NCI-H1694 treated with DMSO at 0.1 percent for 48 hours (cell line): ENCODE measurements at regions not wholly inside any gene's neighbourhood (a gene's known extent, or its start where the extent isn't known, plus 50 kb on each side); places are given as distances from the start of the nearest gene placed in this dataset.

Experiments used
- DNase-seq: peaks from one replicate; lab custom pipeline; 2025; lab: John Stamatoyannopoulos, UW

GRCh38 chr10:52703898-52704297, 68.7 kb downstream of the MBL2 start:
- no peak for DNase-seq

DNA sequence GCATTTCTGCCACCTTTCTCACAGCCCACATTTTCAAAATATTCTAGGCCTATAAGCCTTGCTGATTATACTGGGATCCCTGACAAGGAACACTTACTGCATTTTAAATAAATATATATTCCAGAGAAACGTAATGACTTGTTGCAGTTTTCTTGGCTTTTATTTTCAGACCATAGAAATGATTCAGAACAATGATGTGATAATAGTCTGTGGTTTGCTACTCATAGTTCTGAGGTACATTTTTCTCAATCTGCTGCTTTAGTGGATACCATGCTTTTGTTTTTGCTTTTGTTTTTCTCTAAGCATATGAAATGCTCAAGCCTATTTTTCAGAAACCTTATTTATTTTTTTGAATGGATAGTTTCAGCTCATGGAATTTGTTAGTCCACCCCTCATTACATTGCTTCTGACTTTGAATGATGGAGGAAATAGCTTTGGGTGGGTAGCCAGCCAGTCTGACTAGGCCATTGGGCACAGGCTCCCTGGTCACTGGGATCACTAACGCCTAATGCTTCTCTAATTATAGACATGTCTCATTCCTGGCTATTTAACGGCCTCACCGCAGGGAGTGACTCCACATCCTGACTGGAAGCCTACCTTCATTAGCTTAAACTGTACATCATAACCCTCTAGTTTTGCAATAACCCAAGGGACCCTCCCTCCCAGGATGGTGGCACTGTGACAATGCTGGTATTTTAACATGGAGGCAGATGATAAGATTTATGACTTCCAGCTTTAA, 66.1 kb downstream of the MBL2 start:
- no peak for DNase-seq
